ENCODE measurements at regions not wholly inside any gene's neighbourhood (a gene's known extent, or its start where the extent isn't known, plus 50 kb on each side); places are given as distances from the start of the nearest gene placed in this dataset.

- DNase-seq (ENCODE audit: low read depth): no peak
Measured at GRCh38 chr20:11084508-11084907, 410.7 kb upstream of the JAG1 start.

GRCh38 chr20:11086970-11087369 is 413.2 kb upstream of the JAG1 start:
- no peak for DNase-seq (ENCODE audit: low read depth)

- no peak for DNase-seq (ENCODE audit: low read depth)
Measured at GRCh38 chr20:11090751-11091150, 417.0 kb upstream of the JAG1 start.

- no peak for DNase-seq (ENCODE audit: low read depth)
Measured at GRCh38 chr20:11091511-11091910, 417.7 kb upstream of the JAG1 start.

- no peak for DNase-seq (ENCODE audit: low read depth)
Measured at GRCh38 chr20:11092151-11092550, 418.4 kb upstream of the JAG1 start.

- DNase-seq (ENCODE audit: low read depth): no peak
Measured at GRCh38 chr20:11094196-11094595, 420.4 kb upstream of the JAG1 start.

- DNase-seq (ENCODE audit: low read depth): no peak
Measured at GRCh38 chr20:11094711-11095110, 420.9 kb upstream of the JAG1 start.

GRCh38 chr20:11098888-11099287 is 425.1 kb upstream of the JAG1 start:
- DNase-seq (ENCODE audit: low read depth): no peak

GRCh38 chr20:11101243-11101642 is 427.4 kb upstream of the JAG1 start:
- DNase-seq (ENCODE audit: low read depth): no peak

GRCh38 chr20:11101696-11102095 is 427.9 kb upstream of the JAG1 start:
- DNase-seq (ENCODE audit: low read depth): no peak

- DNase-seq (ENCODE audit: low read depth): no peak
Measured at GRCh38 chr20:11103866-11104265, 430.1 kb upstream of the JAG1 start.

- DNase-seq (ENCODE audit: low read depth): no peak
Measured at GRCh38 chr20:11108102-11108810, 434.5 kb upstream of the JAG1 start.

GRCh38 chr20:11110535-11110934 is 436.7 kb upstream of the JAG1 start:
- no peak for DNase-seq (ENCODE audit: low read depth)

- no peak for DNase-seq (ENCODE audit: low read depth)
Measured at GRCh38 chr20:11111191-11111590, 437.4 kb upstream of the JAG1 start.

- DNase-seq (ENCODE audit: low read depth): no peak
Measured at GRCh38 chr20:11112832-11113231, 439.0 kb upstream of the JAG1 start.

- no peak for DNase-seq (ENCODE audit: low read depth)
Measured at GRCh38 chr20:11114382-11114781, 440.6 kb upstream of the JAG1 start.

GRCh38 chr20:11117808-11118528 is 444.2 kb upstream of the JAG1 start:
- DNase-seq (ENCODE audit: low read depth): peak; percentile 39

- no peak for DNase-seq (ENCODE audit: low read depth)
Measured at GRCh38 chr20:11118802-11119380, 445.1 kb upstream of the JAG1 start.

GRCh38 chr20:11119573-11119972 is 445.8 kb upstream of the JAG1 start:
- no peak for DNase-seq (ENCODE audit: low read depth)

- no peak for DNase-seq (ENCODE audit: low read depth)
Measured at GRCh38 chr20:11120431-11120830, 446.6 kb upstream of the JAG1 start.

- DNase-seq (ENCODE audit: low read depth): no peak
Measured at GRCh38 chr20:11124849-11125505, 451.2 kb upstream of the JAG1 start.

GRCh38 chr20:11128220-11128718 is 454.5 kb upstream of the JAG1 start:
- no peak for DNase-seq (ENCODE audit: low read depth)

GRCh38 chr20:11128721-11129120 is 454.9 kb upstream of the JAG1 start:
- no peak for DNase-seq (ENCODE audit: low read depth)

Measured in HS-5 (cell line).